ENCODE measurements at regions not wholly inside any gene's neighbourhood (a gene's known extent, or its start where the extent isn't known, plus 50 kb on each side); places are given as distances from the start of the nearest gene placed in this dataset.
"Not testable (repeated sequence)": the region's sequence is repeated elsewhere in the genome, so short reads cannot be mapped to it uniquely, and the experiment has no call there.

- no peak for DNase-seq
These were observed 97.4 kb upstream of the ELOVL5 start for GRCh38 chr6:53446151-53446550.

GRCh38 chr6:53441761-53442160 lies 93.0 kb upstream of the ELOVL5 start:
- DNase-seq = no peak

GRCh38 chr6:53441035-53441493 lies 92.3 kb upstream of the ELOVL5 start:
- DNase-seq = no peak

GRCh38 chr6:53440336-53440945 lies 91.7 kb upstream of the ELOVL5 start:
- DNase-seq = no peak

GRCh38 chr6:53439556-53439955 lies 90.8 kb upstream of the ELOVL5 start:
- no peak for DNase-seq

GRCh38 chr6:53437557-53438202 lies 88.9 kb upstream of the ELOVL5 start:
- DNase-seq = no peak

GRCh38 chr6:53436526-53437303 lies 88.0 kb upstream of the ELOVL5 start:
- DNase-seq = no peak

GRCh38 chr6:53433951-53434285 lies 85.2 kb upstream of the ELOVL5 start:
- DNase-seq = no peak

GRCh38 chr6:53433261-53433950 lies 84.7 kb upstream of the ELOVL5 start:
- no peak for DNase-seq

- no peak for DNase-seq
These were observed 83.8 kb upstream of the ELOVL5 start for GRCh38 chr6:53432318-53433161.

GRCh38 chr6:53431704-53432103 lies 83.0 kb upstream of the ELOVL5 start:
- DNase-seq = no peak

GRCh38 chr6:53429401-53429800 lies 80.7 kb upstream of the ELOVL5 start:
- no peak for DNase-seq

GRCh38 chr6:53428886-53429285 lies 80.1 kb upstream of the ELOVL5 start:
- no peak for DNase-seq

- no peak for DNase-seq
These were observed 78.0 kb upstream of the ELOVL5 start for GRCh38 chr6:53426667-53427270.

- DNase-seq = no peak
These were observed 77.4 kb upstream of the ELOVL5 start for GRCh38 chr6:53426117-53426516.

- DNase-seq = no peak
These were observed 76.4 kb upstream of the ELOVL5 start for GRCh38 chr6:53424976-53425718.

GRCh38 chr6:53424300-53424699 lies 75.5 kb upstream of the ELOVL5 start:
- DNase-seq = no peak

- not testable (repeated sequence) for DNase-seq
These were observed 74.8 kb upstream of the ELOVL5 start for GRCh38 chr6:53423560-53423959.

GRCh38 chr6:53419026-53419425 lies 70.3 kb upstream of the ELOVL5 start:
- no peak for DNase-seq

GRCh38 chr6:53418288-53418687 lies 69.5 kb upstream of the ELOVL5 start:
- DNase-seq = no peak

GRCh38 chr6:53417141-53417540 lies 68.4 kb upstream of the ELOVL5 start:
- no peak for DNase-seq

Data from stimulated activated CD4-positive, alpha-beta T cell treated with anti-CD3 and anti-CD28 coated beads, Interleukin-2, amount 100 ng/mL, for 48 hours (primary cell).